ENCODE measurements at regions not wholly inside any gene's neighbourhood (a gene's known extent, or its start where the extent isn't known, plus 50 kb on each side); places are given as distances from the start of the nearest gene placed in this dataset.

GRCh38 chr15:35605764-35606449 is 59.9 kb upstream of the DPH6 start:
- Histone ChIP-seq H2AFZ (ENCODE audit: low read depth, low read length) (no peak overlapping the region), H3K4ac (ENCODE audit: low read depth in 1 of 2, low read length in 2 of 2) (no peak overlapping the region), H3K9ac (ENCODE audit: low read length) (no peak overlapping the region), H3K4me2 (ENCODE audit: low read length, poor library complexity, severe bottlenecking) (no peak overlapping the region), H3K27ac (ENCODE audit: low read length, poor library complexity, severe bottlenecking) (no peak overlapping the region), H3K4me1 (ENCODE audit: control insufficient read depth, insufficient read depth, low read depth, low read length) (no peaks in the 10 kb centered on the region), H2BK15ac (ENCODE audit: low read depth, poor library complexity, severe bottlenecking) (no peak overlapping the region), H2AK5ac (ENCODE audit: low read length, severe bottlenecking) (no peak overlapping the region), H3K79me1 (replicated peaks; ENCODE audit: low read length, poor library complexity, severe bottlenecking) (no peaks in the 10 kb centered on the region), H4K91ac (ENCODE audit: low read length) (no peak overlapping the region), H3K36me3 (ENCODE audit: control insufficient read depth in 1 of 2, insufficient read depth in 2 of 2, low read depth in 1 of 2, low read length in 2 of 2) (no peaks in the 10 kb centered on the region), H3K4me3 (ENCODE audit: insufficient read depth in 1 of 2, low read depth in 1 of 2, low read length in 2 of 2) (no peak overlapping the region), H2BK120ac (ENCODE audit: low read depth, low read length) (no peak overlapping the region), H3K27me3 (ENCODE audit: control insufficient read depth in 1 of 2, insufficient read depth in 1 of 2, low read length in 2 of 2) (no peaks in the 10 kb centered on the region), H2BK5ac (ENCODE audit: low read depth, low read length, poor library complexity, severe bottlenecking) (no peak overlapping the region), H3K18ac (ENCODE audit: low read depth in 1 of 2, low read length in 2 of 2) (no peak overlapping the region), H4K8ac (ENCODE audit: low read length) (no peak overlapping the region), H3K9me3 (ENCODE audit: control insufficient read depth, low read length) (no peaks in the 10 kb centered on the region), H2BK12ac (ENCODE audit: low read length in 2 of 2) (no peak overlapping the region), H3K14ac (ENCODE audit: low read length in 2 of 2) (no peak overlapping the region), H3K23ac (ENCODE audit: low read length in 2 of 2) (no peak overlapping the region)
- WGBS: 100% methylated on average over 1 of the region's 2 CpGs
- DNase-seq: no peak

GRCh38 chr15:35606450-35606779 is 60.5 kb upstream of the DPH6 start:
- no peaks in the 10 kb centered on the region for H3K79me1 ChIP-seq (replicated peaks; ENCODE audit: low read length, poor library complexity, severe bottlenecking)
- H3K36me3 ChIP-seq (ENCODE audit: control insufficient read depth in 1 of 2, insufficient read depth in 2 of 2, low read depth in 1 of 2, low read length in 2 of 2): no peaks in the 10 kb centered on the region
- H3K4ac ChIP-seq (ENCODE audit: low read depth in 1 of 2, low read length in 2 of 2): no peak overlapping the region
- H3K9ac ChIP-seq (ENCODE audit: low read length): no peak overlapping the region
- H3K4me2 ChIP-seq (ENCODE audit: low read length, poor library complexity, severe bottlenecking): no peak overlapping the region
- no peak overlapping the region for H3K27ac ChIP-seq (ENCODE audit: low read length, poor library complexity, severe bottlenecking)
- H2AFZ ChIP-seq (ENCODE audit: low read depth, low read length): no peak overlapping the region
- H3K18ac ChIP-seq (ENCODE audit: low read depth in 1 of 2, low read length in 2 of 2): no peak overlapping the region
- H3K4me3 ChIP-seq (ENCODE audit: insufficient read depth in 1 of 2, low read depth in 1 of 2, low read length in 2 of 2): no peak overlapping the region
- H3K27me3 ChIP-seq (ENCODE audit: control insufficient read depth in 1 of 2, insufficient read depth in 1 of 2, low read length in 2 of 2): no peaks in the 10 kb centered on the region
- no peak overlapping the region for H2BK12ac ChIP-seq (ENCODE audit: low read length in 2 of 2)
- H2BK5ac ChIP-seq (ENCODE audit: low read depth, low read length, poor library complexity, severe bottlenecking): no peak overlapping the region
- no peaks in the 10 kb centered on the region for H3K9me3 ChIP-seq (ENCODE audit: control insufficient read depth, low read length)
- no peak for DNase-seq
- no peak overlapping the region for H3K14ac ChIP-seq (ENCODE audit: low read length in 2 of 2)
- no peak overlapping the region for H2AK5ac ChIP-seq (ENCODE audit: low read length, severe bottlenecking)
- WGBS: 75% methylated on average over 1 of the region's 3 CpGs
- no peaks in the 10 kb centered on the region for H3K4me1 ChIP-seq (ENCODE audit: control insufficient read depth, insufficient read depth, low read depth, low read length)
- no peak overlapping the region for H2BK15ac ChIP-seq (ENCODE audit: low read depth, poor library complexity, severe bottlenecking)
- no peak overlapping the region for H3K23ac ChIP-seq (ENCODE audit: low read length in 2 of 2)
- no peak overlapping the region for H2BK120ac ChIP-seq (ENCODE audit: low read depth, low read length)
- H4K8ac ChIP-seq (ENCODE audit: low read length): no peak overlapping the region
- no peak overlapping the region for H4K91ac ChIP-seq (ENCODE audit: low read length)

- Histone ChIP-seq H3K14ac (ENCODE audit: low read length in 2 of 2) (no peak overlapping the region), H2AFZ (ENCODE audit: low read depth, low read length) (no peak overlapping the region), H3K36me3 (ENCODE audit: control insufficient read depth in 1 of 2, insufficient read depth in 2 of 2, low read depth in 1 of 2, low read length in 2 of 2) (no peaks in the 10 kb centered on the region), H3K27me3 (ENCODE audit: control insufficient read depth in 1 of 2, insufficient read depth in 1 of 2, low read length in 2 of 2) (no peaks in the 10 kb centered on the region), H3K27ac (ENCODE audit: low read length, poor library complexity, severe bottlenecking) (no peak overlapping the region), H2BK12ac (ENCODE audit: low read length in 2 of 2) (no peak overlapping the region), H2BK120ac (ENCODE audit: low read depth, low read length) (no peak overlapping the region), H3K9me3 (ENCODE audit: control insufficient read depth, low read length) (peaks cover 2% of the 10 kb centered on the region), H3K9ac (ENCODE audit: low read length) (no peak overlapping the region), H3K4ac (ENCODE audit: low read depth in 1 of 2, low read length in 2 of 2) (no peak overlapping the region), H3K4me3 (ENCODE audit: insufficient read depth in 1 of 2, low read depth in 1 of 2, low read length in 2 of 2) (peak overlapping the region in 1 of 2 experiments; percentile 7), H3K23ac (ENCODE audit: low read length in 2 of 2) (no peak overlapping the region), H3K18ac (ENCODE audit: low read depth in 1 of 2, low read length in 2 of 2) (no peak overlapping the region), H3K4me1 (ENCODE audit: control insufficient read depth, insufficient read depth, low read depth, low read length) (no peaks in the 10 kb centered on the region), H4K91ac (ENCODE audit: low read length) (no peak overlapping the region), H2BK5ac (ENCODE audit: low read depth, low read length, poor library complexity, severe bottlenecking) (no peak overlapping the region), H3K4me2 (ENCODE audit: low read length, poor library complexity, severe bottlenecking) (no peak overlapping the region), H2AK5ac (ENCODE audit: low read length, severe bottlenecking) (no peak overlapping the region), H2BK15ac (ENCODE audit: low read depth, poor library complexity, severe bottlenecking) (no peak overlapping the region), H4K8ac (ENCODE audit: low read length) (no peak overlapping the region), H3K79me1 (replicated peaks; ENCODE audit: low read length, poor library complexity, severe bottlenecking) (no peaks in the 10 kb centered on the region)
- no CpG with 5 or more reads among the region's 1 CpG for WGBS
- DNase-seq: peak; percentile 20
These were observed 70.7 kb upstream of the DPH6 start for GRCh38 chr15:35616498-35617271.

- no peaks in the 10 kb centered on the region for H3K79me1 ChIP-seq (replicated peaks; ENCODE audit: low read length, poor library complexity, severe bottlenecking)
- no peak overlapping the region for H2AFZ ChIP-seq (ENCODE audit: low read depth, low read length)
- H3K27ac ChIP-seq (ENCODE audit: low read length, poor library complexity, severe bottlenecking): no peak overlapping the region
- no peak overlapping the region for H3K4me2 ChIP-seq (ENCODE audit: low read length, poor library complexity, severe bottlenecking)
- H2BK120ac ChIP-seq (ENCODE audit: low read depth, low read length): no peak overlapping the region
- no peak overlapping the region for H2BK12ac ChIP-seq (ENCODE audit: low read length in 2 of 2)
- H4K91ac ChIP-seq (ENCODE audit: low read length): no peak overlapping the region
- 100% methylated on average over 1 of the region's 2 CpGs for WGBS
- DNase-seq: peak; percentile 33
- no peak overlapping the region for H2BK5ac ChIP-seq (ENCODE audit: low read depth, low read length, poor library complexity, severe bottlenecking)
- H3K9me3 ChIP-seq (ENCODE audit: control insufficient read depth, low read length): peaks cover under 1% of the 10 kb centered on the region
- H2BK15ac ChIP-seq (ENCODE audit: low read depth, poor library complexity, severe bottlenecking): no peak overlapping the region
- H4K8ac ChIP-seq (ENCODE audit: low read length): no peak overlapping the region
- H2AK5ac ChIP-seq (ENCODE audit: low read length, severe bottlenecking): no peak overlapping the region
- H3K18ac ChIP-seq (ENCODE audit: low read depth in 1 of 2, low read length in 2 of 2): peak overlapping the region in 1 of 2 experiments; percentile 34
- H3K4ac ChIP-seq (ENCODE audit: low read depth in 1 of 2, low read length in 2 of 2): no peak overlapping the region
- no peak overlapping the region for H3K23ac ChIP-seq (ENCODE audit: low read length in 2 of 2)
- H3K14ac ChIP-seq (ENCODE audit: low read length in 2 of 2): no peak overlapping the region
- no peak overlapping the region for H3K4me3 ChIP-seq (ENCODE audit: insufficient read depth in 1 of 2, low read depth in 1 of 2, low read length in 2 of 2)
- H3K36me3 ChIP-seq (ENCODE audit: control insufficient read depth in 1 of 2, insufficient read depth in 2 of 2, low read depth in 1 of 2, low read length in 2 of 2): no peaks in the 10 kb centered on the region
- H3K27me3 ChIP-seq (ENCODE audit: control insufficient read depth in 1 of 2, insufficient read depth in 1 of 2, low read length in 2 of 2): no peaks in the 10 kb centered on the region
- no peak overlapping the region for H3K9ac ChIP-seq (ENCODE audit: low read length)
- H3K4me1 ChIP-seq (ENCODE audit: control insufficient read depth, insufficient read depth, low read depth, low read length): no peaks in the 10 kb centered on the region
These were observed 72.6 kb upstream of the DPH6 start for GRCh38 chr15:35618260-35619188.
